ENCODE measurements at regions not wholly inside any gene's neighbourhood (a gene's known extent, or its start where the extent isn't known, plus 50 kb on each side); places are given as distances from the start of the nearest gene placed in this dataset.
"Not testable (repeated sequence)": the region's sequence is repeated elsewhere in the genome, so short reads cannot be mapped to it uniquely, and the experiment has no call there.

GRCh38 chr6:167690931-167691330 is 135.8 kb upstream of the AFDN start:
- WGBS, 2 donors = 89 to 94% methylated on average over 6 of the region's 6 CpGs
- DNase-seq (ENCODE audit: low spot score in 2 of 2) = no peak
- TF ChIP-seq POLR2A (IDR thresholded peaks at IDR 0.05) (no peak), CTCF (IDR thresholded peaks at IDR 0.05) (no peak)
- intact Hi-C loops (cut with DNase I; ENCODE audit: low total_unique reads) = no loop called here
- no peak overlapping the region for H3K4me3 ChIP-seq (ENCODE audit: low read depth, poor library complexity, severe bottlenecking)

GRCh38 chr6:167691533-167692312 is 135.0 kb upstream of the AFDN start:
- TF ChIP-seq POLR2A (IDR thresholded peaks at IDR 0.05) = no peak
- no peak for TF ChIP-seq CTCF (IDR thresholded peaks at IDR 0.05)
- H3K4me3 ChIP-seq (ENCODE audit: low read depth, poor library complexity, severe bottlenecking) = no peak overlapping the region
- DNase-seq (ENCODE audit: low spot score in 2 of 2) = no peak
- intact Hi-C loops (cut with DNase I; ENCODE audit: low total_unique reads) = no loop called here
- 87 to 89% methylated on average over 13 of the region's 13 CpGs for WGBS, 2 donors

- H3K4me3 ChIP-seq (ENCODE audit: low read depth, poor library complexity, severe bottlenecking); DNase-seq (ENCODE audit: low spot score in 2 of 2); intact Hi-C loops (cut with DNase I; ENCODE audit: low total_unique reads): not testable (repeated sequence)
- 89 to 92% methylated on average over 8 of the region's 8 CpGs for WGBS, 2 donors
Observed at GRCh38 chr6:167693478-167693877, 133.2 kb upstream of the AFDN start.

GRCh38 chr6:167695831-167696230 is 130.9 kb upstream of the AFDN start:
- no peak overlapping the region for H3K4me3 ChIP-seq (ENCODE audit: low read depth, poor library complexity, severe bottlenecking)
- TF ChIP-seq CTCF (IDR thresholded peaks at IDR 0.05) = no peak
- TF ChIP-seq POLR2A (IDR thresholded peaks at IDR 0.05) = no peak
- intact Hi-C loops (cut with DNase I; ENCODE audit: low total_unique reads) = no loop called here
- no peak for DNase-seq (ENCODE audit: low spot score in 2 of 2)
- WGBS, 2 donors = 84 to 90% methylated on average over 13 of the region's 13 CpGs

- intact Hi-C loops (cut with DNase I; ENCODE audit: low total_unique reads) = no loop called here
- no peak overlapping the region for H3K4me3 ChIP-seq (ENCODE audit: low read depth, poor library complexity, severe bottlenecking)
- 72 to 79% methylated on average over 6 of the region's 6 CpGs for WGBS, 2 donors
- DNase-seq (ENCODE audit: low spot score in 2 of 2) = no peak
- TF ChIP-seq CTCF (IDR thresholded peaks at IDR 0.05) (no peak), POLR2A (IDR thresholded peaks at IDR 0.05) (no peak)
Observed at GRCh38 chr6:167696296-167696695, 130.4 kb upstream of the AFDN start.

- intact Hi-C loops (cut with DNase I; ENCODE audit: low total_unique reads) = no loop called here
- no peak for DNase-seq (ENCODE audit: low spot score in 2 of 2)
- TF ChIP-seq POLR2A (IDR thresholded peaks at IDR 0.05) (no peak), CTCF (IDR thresholded peaks at IDR 0.05) (no peak)
- WGBS, 2 donors = 60% methylated on average over 11 of the region's 11 CpGs
- H3K4me3 ChIP-seq (ENCODE audit: low read depth, poor library complexity, severe bottlenecking) = no peak overlapping the region
Observed at GRCh38 chr6:167697316-167697715, 129.4 kb upstream of the AFDN start.

All from lower leg skin (tissue), 4 donors.